OCI-LY7 (cell line): ENCODE measurements at regions not wholly inside any gene's neighbourhood (a gene's known extent, or its start where the extent isn't known, plus 50 kb on each side); places are given as distances from the start of the nearest gene placed in this dataset.

Experiments
- CTCF ChIP-seq: fragments of 200-600 bp; sonication (generic); conservative IDR thresholded peaks from 2 replicates; pipeline ENCODE4 v1.5.1; 2014; ENCODE audit warnings: mild to moderate bottlenecking, antibody characterized with exemption, low read length, moderate library complexity, mixed read lengths
- EZH2phosphoT487 ChIP-seq: fragments of 200-600 bp; sonication (generic); IDR thresholded peaks from 2 replicates; pipeline ENCODE4 v1.6.1; 2018; ENCODE audit warnings: low read depth, borderline replicate concordance, mild to moderate bottlenecking, mixed run types, antibody characterized with exemption, low read length, moderate library complexity, mixed read lengths

GRCh38 chr20:51184289-51184688 is 161.4 kb upstream of the KCNG1 start:
- TF ChIP-seq CTCF (no peak), EZH2phosphoT487 (no peak)
